ENCODE measurements at regions not wholly inside any gene's neighbourhood (a gene's known extent, or its start where the extent isn't known, plus 50 kb on each side); places are given as distances from the start of the nearest gene placed in this dataset.
"Not testable (repeated sequence)": the region's sequence is repeated elsewhere in the genome, so short reads cannot be mapped to it uniquely, and the experiment has no call there.

GRCh38 chr19:27419217-27419616 lies 1793.7 kb downstream of the UQCRFS1 start:
- not testable (repeated sequence) for H3K4me1 ChIP-seq (ENCODE audit: control insufficient read depth in 1 of 2, insufficient read depth in 2 of 2, low read length in 2 of 2); H3K36me3 ChIP-seq (ENCODE audit: control insufficient read depth in 1 of 2, insufficient read depth in 2 of 2, low read length in 2 of 2); H3K4me3 ChIP-seq (ENCODE audit: low read depth in 1 of 2, low read length in 2 of 2); H3K27me3 ChIP-seq (ENCODE audit: low read depth, low read length); H3K27ac ChIP-seq (ENCODE audit: low read length)
- peaks cover 0 to 26% of the 10 kb centered on the region in 2 donors for H3K9me3 ChIP-seq (ENCODE audit: control insufficient read depth in 1 of 2, low read length in 2 of 2)

GRCh38 chr19:27393591-27393990 lies 1819.4 kb downstream of the UQCRFS1 start:
- no peaks in the 10 kb centered on the region for H3K27me3 ChIP-seq (ENCODE audit: low read depth, low read length)
- no peaks in the 10 kb centered on the region for H3K4me1 ChIP-seq (ENCODE audit: control insufficient read depth in 1 of 2, insufficient read depth in 2 of 2, low read length in 2 of 2)
- H3K27ac ChIP-seq (ENCODE audit: low read length) = no peak overlapping the region
- no peaks in the 10 kb centered on the region for H3K36me3 ChIP-seq (ENCODE audit: control insufficient read depth in 1 of 2, insufficient read depth in 2 of 2, low read length in 2 of 2)
- H3K4me3 ChIP-seq (ENCODE audit: low read depth in 1 of 2, low read length in 2 of 2) = no peak overlapping the region
- H3K9me3 ChIP-seq (ENCODE audit: control insufficient read depth in 1 of 2, low read length in 2 of 2) = peaks cover 0 to 21% of the 10 kb centered on the region in 2 donors

GRCh38 chr19:27392027-27392632 lies 1820.8 kb downstream of the UQCRFS1 start:
- Histone ChIP-seq H3K27ac (ENCODE audit: low read length) (no peak overlapping the region), H3K4me1 (ENCODE audit: control insufficient read depth in 1 of 2, insufficient read depth in 2 of 2, low read length in 2 of 2) (no peaks in the 10 kb centered on the region), H3K36me3 (ENCODE audit: control insufficient read depth in 1 of 2, insufficient read depth in 2 of 2, low read length in 2 of 2) (no peaks in the 10 kb centered on the region), H3K27me3 (ENCODE audit: low read depth, low read length) (no peaks in the 10 kb centered on the region), H3K4me3 (ENCODE audit: low read depth in 1 of 2, low read length in 2 of 2) (peak overlapping the region in 1 of 2 donors; percentile 18), H3K9me3 (ENCODE audit: control insufficient read depth in 1 of 2, low read length in 2 of 2) (peaks cover 0 to 23% of the 10 kb centered on the region in 2 donors)

GRCh38 chr19:27379306-27379705 lies 1833.6 kb downstream of the UQCRFS1 start:
- not testable (repeated sequence) for H3K4me1 ChIP-seq (ENCODE audit: control insufficient read depth in 1 of 2, insufficient read depth in 2 of 2, low read length in 2 of 2); H3K4me3 ChIP-seq (ENCODE audit: low read depth in 1 of 2, low read length in 2 of 2); H3K27ac ChIP-seq (ENCODE audit: low read length); H3K36me3 ChIP-seq (ENCODE audit: control insufficient read depth in 1 of 2, insufficient read depth in 2 of 2, low read length in 2 of 2); H3K27me3 ChIP-seq (ENCODE audit: low read depth, low read length)
- peaks cover 0 to 23% of the 10 kb centered on the region in 2 donors for H3K9me3 ChIP-seq (ENCODE audit: control insufficient read depth in 1 of 2, low read length in 2 of 2)

- H3K36me3 ChIP-seq (ENCODE audit: control insufficient read depth in 1 of 2, insufficient read depth in 2 of 2, low read length in 2 of 2); H3K9me3 ChIP-seq (ENCODE audit: control insufficient read depth in 1 of 2, low read length in 2 of 2); H3K27ac ChIP-seq (ENCODE audit: low read length); H3K27me3 ChIP-seq (ENCODE audit: low read depth, low read length); H3K4me1 ChIP-seq (ENCODE audit: control insufficient read depth in 1 of 2, insufficient read depth in 2 of 2, low read length in 2 of 2); H3K4me3 ChIP-seq (ENCODE audit: low read depth in 1 of 2, low read length in 2 of 2): not testable (repeated sequence)
These were observed 1843.3 kb downstream of the UQCRFS1 start for GRCh38 chr19:27369603-27370002.

- H3K9me3 ChIP-seq (ENCODE audit: control insufficient read depth in 1 of 2, low read length in 2 of 2) = peaks cover 7 to 49% of the 10 kb centered on the region in 2 donors
- H3K4me3 ChIP-seq (ENCODE audit: low read depth in 1 of 2, low read length in 2 of 2); H3K27ac ChIP-seq (ENCODE audit: low read length); H3K27me3 ChIP-seq (ENCODE audit: low read depth, low read length); H3K4me1 ChIP-seq (ENCODE audit: control insufficient read depth in 1 of 2, insufficient read depth in 2 of 2, low read length in 2 of 2); H3K36me3 ChIP-seq (ENCODE audit: control insufficient read depth in 1 of 2, insufficient read depth in 2 of 2, low read length in 2 of 2): not testable (repeated sequence)
These were observed 1850.5 kb downstream of the UQCRFS1 start for GRCh38 chr19:27362438-27362837.

GRCh38 chr19:27355581-27355980 lies 1857.4 kb downstream of the UQCRFS1 start:
- H3K27ac ChIP-seq (ENCODE audit: low read length); H3K4me3 ChIP-seq (ENCODE audit: low read depth in 1 of 2, low read length in 2 of 2); H3K4me1 ChIP-seq (ENCODE audit: control insufficient read depth in 1 of 2, insufficient read depth in 2 of 2, low read length in 2 of 2); H3K36me3 ChIP-seq (ENCODE audit: control insufficient read depth in 1 of 2, insufficient read depth in 2 of 2, low read length in 2 of 2); H3K27me3 ChIP-seq (ENCODE audit: low read depth, low read length): not testable (repeated sequence)
- H3K9me3 ChIP-seq (ENCODE audit: control insufficient read depth in 1 of 2, low read length in 2 of 2) = peaks cover 0 to 78% of the 10 kb centered on the region in 2 donors
